Endothelial cell of umbilical vein (primary cell): ENCODE measurements at regions not wholly inside any gene's neighbourhood (a gene's known extent, or its start where the extent isn't known, plus 50 kb on each side); places are given as distances from the start of the nearest gene placed in this dataset.
"Not testable (repeated sequence)": the region's sequence is repeated elsewhere in the genome, so short reads cannot be mapped to it uniquely, and the experiment has no call there.

ENCODE experiments used
- BruUV-seq: library from RNA; stranded (reverse); fragments of 400-500 nt; replicated peaks from 2 replicates; lab custom pipeline; 2021; lab: Mats Ljungman, UMichigan
- CTCF ChIA-PET: fragments of 300-600, 350-600 bp; sonication (Branson Sonifier 250); formaldehyde crosslinking; loops from one replicate; lab custom pipeline; 2021; ENCODE audit warnings: antibody characterized with exemption, inconsistent platforms; lab: Charles Lee
- POLR2A ChIA-PET: fragments of 300-600, 350-600 bp; sonication (Branson Sonifier 250); formaldehyde crosslinking; loops from one replicate; lab custom pipeline; 2021; ENCODE audit warnings: antibody characterized with exemption, inconsistent platforms; lab: Charles Lee
- DNase-seq: peaks from one replicate; pipeline ENCODE4 v3.0.0-alpha.2; 2011; ENCODE audit warnings: low read depth, low spot score
- FAIRE-seq: peaks from 2 replicates; lab custom pipeline; 2011; peaks lifted over from hg19 to GRCh38; lab: Jason Lieb, UNC
- H2AFZ ChIP-seq: 2 replicates; pipeline ENCODE4 v1.6.0; 2012; ENCODE audit warnings: low read depth, low read length, control low read depth, inconsistent platforms
- H3K27ac ChIP-seq: 2 replicates; pipeline ENCODE4 v1.5.1; 2011; ENCODE audit warnings: low read depth, mild to moderate bottlenecking, control low read depth, low read length, moderate library complexity; ENCODE audit not compliant: insufficient read depth
- H3K27me3 ChIP-seq, 2 experiments: 2 replicates each; pipeline versions ENCODE4 v1.6.0 to v1.6.1; 2011; ENCODE audit warnings: low read length in 2 of 2, mixed read lengths in 1 of 2; ENCODE audit not compliant: control insufficient read depth in 2 of 2, insufficient read depth in 2 of 2
- H3K36me3 ChIP-seq, 2 experiments: 2 replicates in 1 of 2; 3 replicates in 1 of 2; pipeline ENCODE4 v1.5.1; 2011; ENCODE audit warnings: low read length in 2 of 2, mild to moderate bottlenecking in 1 of 2, moderate library complexity in 1 of 2; ENCODE audit not compliant: control insufficient read depth in 2 of 2, insufficient read depth in 2 of 2; ENCODE audit errors: extremely low read depth in 1 of 2
- H3K4me1 ChIP-seq: 3 replicates; pipeline ENCODE4 v1.5.1; 2011; ENCODE audit warnings: mild to moderate bottlenecking, low read length; ENCODE audit not compliant: control insufficient read depth, insufficient read depth; ENCODE audit errors: extremely low read depth
- H3K4me2 ChIP-seq: 2 replicates; pipeline ENCODE4 v1.6.1; 2011; ENCODE audit warnings: low read length, control low read depth, mixed read lengths; ENCODE audit not compliant: insufficient read depth
- H3K4me3 ChIP-seq, 3 experiments: fragments of 200-600 bp in 1 of 3; sonication (generic), shearing (Covaris generic) in 1 of 3; replicated peaks in 1 of 3; 2 replicates each; pipeline ENCODE4 v1.5.1; 2011 to 2016; ENCODE audit warnings: control low read depth in 3 of 3, low read length in 3 of 3, mild to moderate bottlenecking in 2 of 3, inconsistent platforms in 1 of 3, low read depth in 1 of 3, moderate library complexity in 1 of 3; ENCODE audit not compliant: insufficient read depth in 1 of 3
- H3K79me2 ChIP-seq: 2 replicates; pipeline ENCODE4 v1.6.0; 2012; ENCODE audit warnings: low read length, inconsistent platforms; ENCODE audit not compliant: control insufficient read depth, insufficient read depth
- H3K9ac ChIP-seq: replicated peaks from 2 replicates; pipeline ENCODE3; 2011; ENCODE audit warnings: low read length, control low read depth; ENCODE audit not compliant: insufficient read depth; ENCODE audit errors: extremely low read depth
- H3K9me1 ChIP-seq: replicated peaks from 3 replicates; pipeline ENCODE4 v1.6.0; 2011; ENCODE audit warnings: mild to moderate bottlenecking, low read length; ENCODE audit not compliant: control insufficient read depth, insufficient read depth; ENCODE audit errors: extremely low read depth
- H3K9me3 ChIP-seq: replicated peaks from 2 replicates; pipeline ENCODE4 v1.5.1; 2012; ENCODE audit warnings: low read length, inconsistent platforms; ENCODE audit not compliant: control insufficient read depth, insufficient read depth
- H4K20me1 ChIP-seq: replicated peaks from 2 replicates; pipeline ENCODE3; 2011; ENCODE audit warnings: mild to moderate bottlenecking, low read length; ENCODE audit not compliant: control insufficient read depth, insufficient read depth; ENCODE audit errors: extremely low read depth
- dilution Hi-C: fragments of 300-500 bp; cut with MboI; formaldehyde crosslinking; loops from one replicate; pipeline ENCODE4 v1.15.0; 2019; ENCODE audit warnings: low sequenced_read_pairs; ENCODE audit not compliant: extremely low pct_ligation_motif_present
- intact Hi-C: fragments of 100-400 bp; cut with micrococcal nuclease; formaldehyde crosslinking; loops from one replicate; pipeline ENCODE4 v1.10.0; 2022

DNA sequence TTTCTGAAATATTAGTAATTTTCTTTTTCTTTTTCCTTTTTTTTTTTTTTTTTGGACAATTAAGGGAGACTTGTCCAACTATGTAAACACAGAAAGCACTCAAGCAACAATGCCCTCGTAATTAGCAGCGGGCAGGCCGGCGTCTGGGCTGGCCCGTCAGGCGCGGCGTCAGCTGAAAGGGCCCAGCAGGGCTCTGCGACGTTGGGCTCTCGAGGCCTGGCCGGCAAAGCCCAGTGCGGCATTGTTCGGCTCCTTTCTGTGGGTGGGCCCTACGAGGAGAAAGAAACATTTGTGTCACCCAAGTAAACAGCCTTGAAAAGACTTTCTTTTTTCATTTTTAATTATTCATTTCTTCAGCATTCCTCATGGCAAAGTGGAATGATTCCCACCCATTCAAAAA, 359.2 kb downstream of the TEX29 start:
- H2AFZ ChIP-seq, H3K27me3 ChIP-seq, H3K27ac ChIP-seq, DNase-seq, H3K9me3 ChIP-seq, H3K9ac ChIP-seq, FAIRE-seq, H3K79me2 ChIP-seq, H3K36me3 ChIP-seq, BruUV-seq, H3K4me3 ChIP-seq, dilution Hi-C loops, H3K9me1 ChIP-seq, H3K4me2 ChIP-seq, intact Hi-C loops, H3K4me1 ChIP-seq, POLR2A ChIA-PET, H4K20me1 ChIP-seq, CTCF ChIA-PET: not testable (repeated sequence)

DNA sequence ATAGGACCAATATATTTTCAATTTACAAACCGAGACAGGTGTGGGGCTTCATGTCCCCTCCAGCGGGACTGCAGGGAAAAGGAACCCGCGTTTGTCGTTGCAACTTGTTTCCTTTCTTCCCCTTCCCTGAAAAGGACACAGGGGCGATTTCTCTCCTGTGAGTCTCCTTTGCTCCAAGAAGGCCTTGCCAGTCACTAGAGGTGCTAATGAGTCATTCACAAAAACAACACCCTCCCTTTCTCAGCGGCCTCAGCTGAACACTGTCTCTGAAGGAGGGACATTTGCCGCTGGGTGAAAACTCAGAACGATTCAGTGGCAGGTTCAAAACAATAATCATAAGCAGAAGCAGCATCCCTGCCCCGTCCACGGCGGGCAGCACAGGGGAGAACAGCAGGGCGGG, 359.7 kb downstream of the TEX29 start:
- DNase-seq, H3K9ac ChIP-seq, H3K4me1 ChIP-seq, H3K4me3 ChIP-seq, FAIRE-seq, H3K79me2 ChIP-seq, H3K9me1 ChIP-seq, H3K9me3 ChIP-seq, H3K36me3 ChIP-seq, BruUV-seq, H4K20me1 ChIP-seq, H3K27me3 ChIP-seq, dilution Hi-C loops, intact Hi-C loops, H2AFZ ChIP-seq, CTCF ChIA-PET, H3K27ac ChIP-seq, POLR2A ChIA-PET, H3K4me2 ChIP-seq: not testable (repeated sequence)

DNA sequence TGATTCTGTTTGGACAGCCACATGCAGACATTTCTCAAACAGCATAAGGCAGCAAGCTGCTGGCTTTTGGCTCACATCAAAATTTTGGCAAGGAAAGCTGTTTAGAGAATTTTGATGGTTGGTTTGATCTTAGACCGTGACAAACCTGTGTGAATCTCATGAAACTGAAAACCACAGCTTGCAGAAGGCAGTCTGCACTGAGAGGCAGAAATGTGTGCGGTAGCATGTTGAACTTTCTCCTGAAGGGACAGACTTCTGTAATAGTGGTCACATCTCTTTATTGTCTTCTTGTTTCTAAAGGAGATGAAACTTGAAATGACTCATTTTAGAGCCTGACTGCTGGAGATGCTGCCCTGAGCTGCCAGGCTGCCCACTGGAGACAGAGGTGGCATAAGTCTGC, 371.6 kb downstream of the TEX29 start:
- H3K4me2 ChIP-seq, CTCF ChIA-PET, POLR2A ChIA-PET, H3K36me3 ChIP-seq, H3K79me2 ChIP-seq, H3K27ac ChIP-seq, H3K9ac ChIP-seq, dilution Hi-C loops, H3K27me3 ChIP-seq, H3K9me1 ChIP-seq, BruUV-seq, FAIRE-seq, DNase-seq, H4K20me1 ChIP-seq, H2AFZ ChIP-seq, H3K4me3 ChIP-seq, H3K9me3 ChIP-seq, H3K4me1 ChIP-seq, intact Hi-C loops: not testable (repeated sequence)

DNA sequence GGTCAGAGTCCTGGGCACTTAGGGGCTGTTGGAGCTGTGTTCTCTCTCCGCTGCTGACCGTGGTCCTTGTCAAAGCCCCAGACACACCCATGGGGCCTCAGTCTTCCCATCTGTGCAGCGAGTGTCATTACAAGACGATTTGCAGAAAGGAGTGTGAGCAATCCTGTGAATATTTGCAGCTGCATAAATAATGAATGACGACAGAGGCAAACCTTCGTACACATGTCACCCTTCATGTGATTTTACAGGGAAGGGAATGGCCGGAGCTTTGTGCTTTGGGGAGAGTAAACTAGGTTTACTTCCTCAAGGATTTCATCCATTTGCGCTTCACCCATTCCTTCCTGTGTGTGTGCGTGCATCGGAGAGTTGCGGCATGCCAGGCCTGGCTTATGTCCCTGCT, 370.8 kb upstream of the SOX1 start:
- POLR2A ChIA-PET, H3K27ac ChIP-seq, CTCF ChIA-PET, H3K27me3 ChIP-seq, H3K9me1 ChIP-seq, intact Hi-C loops, H3K79me2 ChIP-seq, H3K4me1 ChIP-seq, H4K20me1 ChIP-seq, H2AFZ ChIP-seq, H3K9me3 ChIP-seq, FAIRE-seq, DNase-seq, H3K9ac ChIP-seq, dilution Hi-C loops, H3K4me3 ChIP-seq, BruUV-seq, H3K36me3 ChIP-seq, H3K4me2 ChIP-seq: not testable (repeated sequence)
